Fibroblast of lung (primary cell): ENCODE measurements at regions not wholly inside any gene's neighbourhood (a gene's known extent, or its start where the extent isn't known, plus 50 kb on each side); places are given as distances from the start of the nearest gene placed in this dataset.

Source experiments
- CTCF ChIP-seq, 2 donors: IDR thresholded peaks in 1 of 2; conservative IDR thresholded peaks in 1 of 2; 1 replicate in 1 of 2; 2 replicates in 1 of 2; pipeline ENCODE4 v1.5.1; 2011 to 2012; ENCODE audit warnings: low read length in 2 of 2, control low read depth in 1 of 2, inconsistent platforms in 1 of 2, low read depth in 1 of 2, mild to moderate bottlenecking in 1 of 2
- EZH2 ChIP-seq: IDR thresholded peaks from 2 replicates; pipeline ENCODE4 v1.5.1; 2012; ENCODE audit warnings: low read length, control low read depth, mild to moderate bottlenecking; ENCODE audit errors: missing control alignments

- TF ChIP-seq CTCF (conservative IDR thresholded peaks at IDR 0.05 in 1 of 2, IDR thresholded peaks at IDR 0.05 in 1 of 2; ENCODE audit: low read depth in 1 of 2, low read length in 2 of 2) (no peak), EZH2 (no peak)
Observed at GRCh38 chr18:41754332-41754731, 200.7 kb upstream of the PIK3C3 start.
